Stimulated activated CD8-positive, alpha-beta memory T cell treated with anti-CD3 and anti-CD28 coated beads, Interleukin-2, amount 100 ng/mL, for 48 hours (primary cell): ENCODE measurements at regions not wholly inside any gene's neighbourhood (a gene's known extent, or its start where the extent isn't known, plus 50 kb on each side); places are given as distances from the start of the nearest gene placed in this dataset.

Experiments used
- DNase-seq, 2 donors: peaks; one replicate each; pipeline ENCODE4 v3.0.0-alpha.2; 2020; ENCODE audit warnings: low read depth in 2 of 2

GRCh38 chr1:98035602-98036002 lies 114.8 kb upstream of the DPYD start:
- DNase-seq: no peak

GRCh38 chr1:98034505-98034904 lies 113.7 kb upstream of the DPYD start:
- no peak for DNase-seq

DNA sequence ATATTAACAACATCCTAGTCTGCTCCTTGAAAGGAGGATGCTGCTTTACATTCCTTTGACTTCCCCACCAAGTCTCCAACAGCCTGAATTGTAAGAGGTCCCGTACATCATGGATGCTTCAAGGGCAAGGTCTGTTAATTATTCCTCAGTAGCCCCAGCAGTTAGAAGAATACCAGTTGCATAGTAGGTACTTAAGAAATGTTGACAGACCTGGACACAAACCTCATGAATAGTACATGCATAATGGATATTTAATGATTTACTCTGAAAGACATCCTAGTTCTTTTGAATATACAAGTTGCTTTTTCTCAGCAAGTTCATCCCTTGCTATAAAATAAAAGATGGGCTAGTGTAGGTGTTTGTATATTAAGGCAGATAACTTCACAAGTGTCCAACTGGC lies 112.1 kb upstream of the DPYD start:
- DNase-seq: no peak

DNA sequence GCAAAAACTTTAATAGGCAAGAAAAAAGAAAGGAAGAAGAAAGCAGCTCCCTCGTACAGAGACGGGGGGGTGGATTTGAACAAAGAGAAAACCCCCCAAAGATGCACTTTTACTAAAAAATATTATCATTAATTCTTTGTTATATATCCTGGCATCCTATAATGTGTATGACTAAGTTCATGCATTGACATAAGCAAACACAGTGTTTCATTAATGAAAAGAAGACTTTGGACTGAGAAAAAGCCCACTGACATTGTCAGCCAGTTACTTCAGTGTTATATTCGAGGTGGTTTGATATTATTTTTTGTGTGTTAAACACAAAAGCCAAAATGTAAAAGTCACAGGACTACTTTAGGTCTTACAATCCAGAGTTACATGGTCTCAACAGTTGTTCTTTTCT lies 110.1 kb upstream of the DPYD start:
- no peak for DNase-seq

DNA sequence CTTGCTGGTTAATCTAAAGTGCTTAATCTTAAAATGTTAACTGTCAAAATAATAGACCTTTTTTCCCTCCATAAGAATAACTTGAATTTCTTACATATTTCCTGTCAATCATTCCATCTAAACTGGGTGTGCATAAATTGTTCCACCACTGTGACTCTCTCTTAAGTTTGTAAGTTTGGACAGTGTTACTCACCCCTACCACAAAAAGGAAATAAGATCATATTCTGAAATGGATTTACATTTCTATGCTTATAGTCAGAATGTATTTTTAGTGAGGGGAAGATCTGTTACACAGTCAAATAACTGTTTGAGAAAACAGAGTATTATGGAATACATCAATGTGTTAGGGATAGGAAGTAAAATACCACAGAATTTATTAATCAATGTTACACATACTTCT lies 109.6 kb upstream of the DPYD start:
- no peak for DNase-seq

DNA sequence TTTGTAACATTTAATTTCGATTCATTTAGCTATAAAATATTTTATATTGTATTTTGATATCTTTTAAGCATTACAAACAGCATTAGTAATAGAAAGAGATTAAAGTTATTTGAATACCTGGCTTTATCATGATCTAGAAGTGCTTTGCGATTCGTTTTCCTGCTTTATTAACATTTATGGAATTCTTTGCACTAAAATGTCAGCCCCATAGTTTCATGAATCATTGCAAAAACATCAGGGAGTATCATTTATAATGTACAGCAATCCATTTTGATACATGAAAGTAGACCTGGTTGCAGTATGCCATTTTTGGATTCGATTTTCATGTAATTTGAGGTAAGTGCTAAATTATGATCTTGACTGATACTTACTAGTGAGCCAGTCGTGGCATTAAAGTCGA lies 108.0 kb upstream of the DPYD start:
- no peak for DNase-seq

DNA sequence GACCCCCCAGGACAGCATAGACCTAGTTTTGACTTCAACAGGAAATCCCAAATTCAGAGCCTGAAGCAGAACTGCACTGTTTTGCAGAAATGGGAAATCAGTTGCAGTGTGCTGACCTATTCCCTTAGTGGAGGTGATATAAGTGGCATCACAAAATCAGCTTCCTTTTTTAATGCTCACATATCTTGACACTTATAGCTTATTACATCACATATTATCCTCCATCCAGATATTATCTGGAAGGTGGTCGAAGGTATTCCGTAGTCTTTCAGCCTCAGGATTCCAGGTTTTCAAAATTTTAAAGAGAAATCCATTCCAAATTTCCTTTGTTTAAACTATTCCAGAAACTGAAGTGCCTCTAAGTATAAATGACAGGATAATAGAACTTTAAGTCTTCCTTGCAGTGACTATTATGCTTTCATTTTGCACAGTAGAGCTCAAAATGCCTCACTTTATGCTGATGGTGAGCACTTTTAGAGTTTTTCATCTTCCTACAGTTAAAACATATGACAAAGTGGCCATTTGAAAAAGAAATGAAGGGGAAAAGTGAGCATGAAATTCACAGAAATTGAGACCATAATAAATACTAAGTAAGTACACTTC lies 106.4 kb upstream of the DPYD start:
- no peak for DNase-seq

DNA sequence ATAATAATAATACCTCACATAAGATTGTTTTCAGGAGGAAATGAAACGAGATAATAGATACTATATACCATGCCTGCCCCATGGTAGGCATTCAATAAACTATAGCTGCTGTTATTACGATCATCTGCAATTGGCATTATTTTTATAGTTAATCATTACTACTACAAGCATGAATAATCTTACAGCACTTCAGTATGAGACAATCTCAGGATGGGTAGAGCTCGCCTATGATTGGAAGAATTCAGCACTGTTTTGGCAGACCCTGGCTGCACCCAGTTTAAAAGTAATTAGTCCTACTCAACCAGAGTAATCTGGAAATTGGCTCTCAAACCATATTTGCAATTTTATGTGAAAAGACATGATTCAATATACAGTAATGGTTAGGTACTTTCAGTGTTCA lies 105.0 kb upstream of the DPYD start:
- no peak for DNase-seq

DNA sequence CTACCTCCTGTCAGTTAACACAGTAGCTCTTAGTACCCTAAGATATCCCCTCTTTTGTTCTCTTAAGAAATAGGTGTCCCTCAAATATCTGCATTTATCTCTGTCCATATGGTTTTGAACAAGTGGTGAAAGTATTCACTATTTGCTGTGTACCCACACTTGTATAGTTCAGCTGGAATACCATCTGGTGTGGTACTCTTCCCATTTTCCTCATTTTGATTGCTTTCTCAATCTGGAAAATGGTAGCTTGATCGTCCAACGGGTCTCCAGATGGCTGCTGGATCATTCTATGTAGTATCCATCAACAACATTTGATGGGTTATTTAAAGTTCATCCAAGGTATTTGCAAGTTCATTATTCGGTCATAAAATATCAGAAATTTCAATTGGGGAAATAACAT lies 100.3 kb upstream of the DPYD start:
- DNase-seq: no peak

GRCh38 chr1:98019747-98020146 lies 98.9 kb upstream of the DPYD start:
- DNase-seq: no peak

- no peak for DNase-seq
Measured at GRCh38 chr1:98018074-98018473, 97.2 kb upstream of the DPYD start.

DNA sequence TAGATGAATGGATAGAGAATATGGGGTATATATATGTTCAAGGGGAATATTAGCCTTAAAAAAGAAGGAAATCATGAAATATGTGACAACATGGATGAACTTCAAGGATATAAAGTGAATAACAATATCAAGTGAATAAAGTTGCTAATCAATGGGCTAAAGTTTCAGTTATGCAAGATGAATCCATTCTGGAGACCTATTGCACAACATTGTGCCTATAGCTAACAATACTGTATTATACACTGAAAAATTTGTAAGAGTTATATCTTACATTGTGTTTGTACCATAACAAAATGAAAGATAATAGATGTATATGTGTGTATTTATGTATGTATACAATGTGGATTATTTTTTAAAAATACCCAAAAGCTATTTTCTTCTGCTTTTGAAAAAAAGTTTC lies 96.3 kb upstream of the DPYD start:
- no peak for DNase-seq

DNA sequence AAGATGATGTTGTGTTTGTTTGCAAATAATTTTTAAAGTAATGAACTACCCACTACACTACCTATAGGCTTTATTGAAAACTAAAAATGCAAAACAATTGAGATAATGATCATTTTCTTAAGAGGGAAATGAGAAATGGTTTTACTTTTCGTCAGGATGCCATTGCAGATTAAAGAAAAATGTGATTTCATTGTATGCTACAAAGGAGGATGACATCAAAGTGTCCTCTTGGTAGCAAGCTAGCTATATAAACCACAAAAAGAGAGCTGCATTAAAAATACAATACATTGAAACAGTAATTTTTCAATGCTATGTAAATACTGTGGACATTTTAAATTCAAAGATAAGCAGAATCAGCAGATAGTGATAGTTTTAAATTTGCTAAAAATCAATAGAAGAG lies 87.5 kb upstream of the DPYD start:
- no peak for DNase-seq

DNA sequence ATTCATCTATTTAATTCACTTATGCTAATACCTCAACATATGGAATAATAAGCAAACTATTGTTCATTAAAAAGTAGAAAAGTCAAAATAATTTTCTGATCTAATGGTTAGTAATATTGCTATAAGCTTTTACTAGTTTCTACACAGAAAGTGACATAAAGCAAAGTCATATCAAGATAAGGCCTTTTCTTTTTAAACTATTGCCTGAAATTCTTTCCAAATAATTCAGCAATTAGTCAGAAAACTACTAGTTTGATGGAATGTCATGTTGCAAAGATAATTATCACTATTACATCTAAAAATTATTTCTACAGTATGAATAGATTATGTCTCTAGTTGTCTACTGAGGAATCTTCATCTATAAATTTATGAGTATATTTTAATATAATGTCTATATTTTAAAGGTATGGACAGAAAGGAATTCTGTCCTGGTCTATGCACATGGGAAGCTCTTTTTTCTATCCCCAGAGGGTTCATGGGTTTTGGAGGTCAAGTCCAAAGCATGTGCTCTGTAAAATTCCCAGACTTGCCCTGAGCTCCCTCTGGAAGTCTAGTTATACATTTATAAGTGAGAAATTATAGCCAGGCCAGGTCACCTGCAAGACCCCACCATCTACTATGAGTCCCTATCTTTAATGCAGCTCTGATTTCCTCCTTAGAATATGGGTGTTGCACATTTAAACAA lies 84.6 kb upstream of the DPYD start:
- DNase-seq: no peak

- no peak for DNase-seq
Measured at GRCh38 chr1:98003442-98003841, 82.6 kb upstream of the DPYD start.

GRCh38 chr1:98002288-98002687 lies 81.5 kb upstream of the DPYD start:
- DNase-seq: no peak

DNA sequence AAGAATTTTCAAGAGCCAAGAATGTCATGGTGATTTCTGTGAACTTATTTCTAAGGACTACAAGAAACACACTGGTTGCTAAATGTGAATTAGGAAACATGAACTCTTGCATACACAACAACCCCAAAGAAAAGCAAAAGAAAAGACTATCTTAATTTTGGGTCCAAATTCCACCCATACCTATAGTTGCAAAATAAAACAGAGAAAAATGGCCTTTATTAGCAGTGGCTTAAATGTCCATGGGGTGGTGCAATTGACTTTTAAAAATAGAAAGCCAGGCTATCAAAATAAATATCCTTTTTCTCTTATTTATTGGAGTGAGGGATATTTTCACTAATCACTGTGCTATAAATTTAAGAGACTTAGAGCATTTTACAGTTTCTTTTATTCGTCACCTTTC lies 80.9 kb upstream of the DPYD start:
- DNase-seq: no peak

DNA sequence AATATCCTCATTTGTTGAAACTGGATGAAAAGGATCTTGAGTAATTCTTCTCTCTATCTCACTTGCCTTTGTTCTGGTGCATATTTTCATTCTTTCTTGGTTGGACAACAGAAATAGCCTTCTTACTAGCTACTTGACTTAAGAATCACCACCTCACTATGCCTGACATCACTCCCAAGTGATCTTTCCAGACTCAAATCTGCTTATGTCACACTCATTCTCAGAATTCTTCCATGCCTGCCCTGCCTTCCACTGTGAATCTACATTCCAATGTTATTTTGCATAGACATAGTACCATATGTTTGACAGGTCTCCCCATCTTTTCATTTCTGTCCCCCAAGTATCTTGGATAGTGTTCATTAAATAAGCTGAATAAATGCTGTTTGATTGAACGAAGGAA lies 78.5 kb upstream of the DPYD start:
- no peak for DNase-seq

DNA sequence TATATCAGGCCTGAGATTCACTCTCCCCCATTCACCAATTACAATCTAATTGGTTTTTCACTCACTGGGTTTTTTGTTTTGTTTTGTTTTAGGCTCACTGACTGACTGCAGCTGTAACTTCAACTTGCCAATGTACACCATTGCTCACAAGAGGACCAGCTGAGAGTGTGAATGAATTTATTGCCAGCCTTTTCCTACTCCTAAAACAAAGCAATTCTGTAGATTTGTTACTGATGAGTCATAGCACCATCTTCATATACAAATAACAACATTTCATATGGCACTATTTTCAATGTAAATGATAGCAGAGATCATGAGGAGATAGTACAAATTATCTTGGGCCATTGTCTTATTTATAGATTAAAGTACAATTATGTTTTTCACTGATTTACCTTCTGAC lies 76.0 kb upstream of the DPYD start:
- DNase-seq: no peak

DNA sequence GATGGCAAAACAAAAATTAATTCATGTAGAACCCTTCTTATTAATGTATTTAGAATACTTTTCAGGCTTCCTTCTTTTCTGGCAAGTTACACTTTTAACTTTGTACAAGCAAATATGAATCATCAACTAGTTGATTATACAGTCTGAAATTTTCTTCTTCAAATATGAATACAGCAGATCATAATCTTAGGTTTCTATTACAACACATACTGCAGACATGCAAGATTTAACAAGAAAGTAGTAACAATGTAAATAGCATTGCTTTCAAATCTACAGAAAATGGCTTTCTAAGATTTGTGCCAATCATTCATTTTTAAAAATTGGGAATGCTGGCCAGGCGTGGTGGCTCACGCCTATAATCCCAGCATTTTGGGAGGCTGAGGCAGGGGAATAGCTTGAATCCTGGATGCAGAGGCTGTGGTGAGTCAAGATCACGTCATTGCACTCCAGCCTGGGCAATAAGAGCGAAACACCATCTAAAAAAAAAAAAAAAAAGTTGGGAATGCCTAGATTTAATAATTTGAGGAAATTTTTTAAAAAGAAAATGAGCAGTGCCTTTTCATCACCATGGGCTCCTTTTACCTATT lies 68.4 kb upstream of the DPYD start:
- DNase-seq: no peak

GRCh38 chr1:97986041-97987005 lies 65.5 kb upstream of the DPYD start:
- DNase-seq: no peak

GRCh38 chr1:97983126-97983525 lies 62.3 kb upstream of the DPYD start:
- DNase-seq: no peak

DNA sequence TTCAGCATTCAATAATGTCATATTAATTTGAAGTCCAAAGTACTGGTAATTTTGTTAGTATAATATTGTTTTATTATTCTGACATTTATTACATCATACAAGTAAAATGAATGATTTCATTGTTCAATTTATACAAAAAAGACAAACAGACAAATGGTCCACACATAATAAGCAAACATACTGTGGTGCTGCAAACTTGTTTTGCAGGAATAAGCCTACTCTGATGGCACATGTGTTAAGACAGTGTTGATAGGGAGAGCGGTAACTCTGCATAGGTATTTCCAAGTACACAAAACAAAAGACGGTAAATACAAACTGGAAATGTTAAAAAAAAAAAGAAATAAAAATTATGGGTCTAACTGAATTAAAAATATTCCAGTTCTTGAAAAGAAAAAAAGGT lies 59.7 kb upstream of the DPYD start:
- no peak for DNase-seq
